GM18508 (cell line): ENCODE measurements at regions not wholly inside any gene's neighbourhood (a gene's known extent, or its start where the extent isn't known, plus 50 kb on each side); places are given as distances from the start of the nearest gene placed in this dataset.
A peak's percentile ranks its signal among the peaks of the same experiment; 100 is the strongest.

Experiments
- ATAC-seq: cut with Tn5 transposase; IDR thresholded peaks from one replicate; pipeline ENCODE4 v1.9.1; 2021; ENCODE audit warnings: moderate number of reproducible peaks; ENCODE audit not compliant: insufficient read depth, unreplicated experiment

DNA sequence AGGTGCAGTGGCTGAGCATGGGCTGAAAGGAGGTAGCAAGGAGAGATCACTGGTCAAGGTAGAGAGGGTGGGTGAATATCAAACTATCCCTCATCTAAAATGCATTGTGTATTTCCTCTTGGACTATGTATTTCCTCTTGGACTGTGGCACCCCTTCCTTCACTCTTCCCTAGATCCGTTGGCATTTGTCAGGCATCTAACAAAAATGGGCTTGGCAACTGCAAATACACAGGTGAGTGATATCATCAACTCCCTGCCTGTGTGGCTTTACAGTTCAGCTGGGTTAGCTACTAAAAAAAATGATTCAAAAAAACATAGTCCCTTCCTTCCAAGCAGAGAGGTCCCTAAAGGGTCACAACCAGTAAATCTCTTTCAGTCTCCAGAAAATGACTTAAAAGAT lies 142.8 kb upstream of the FUT8 start:
- ATAC-seq: no peak

DNA sequence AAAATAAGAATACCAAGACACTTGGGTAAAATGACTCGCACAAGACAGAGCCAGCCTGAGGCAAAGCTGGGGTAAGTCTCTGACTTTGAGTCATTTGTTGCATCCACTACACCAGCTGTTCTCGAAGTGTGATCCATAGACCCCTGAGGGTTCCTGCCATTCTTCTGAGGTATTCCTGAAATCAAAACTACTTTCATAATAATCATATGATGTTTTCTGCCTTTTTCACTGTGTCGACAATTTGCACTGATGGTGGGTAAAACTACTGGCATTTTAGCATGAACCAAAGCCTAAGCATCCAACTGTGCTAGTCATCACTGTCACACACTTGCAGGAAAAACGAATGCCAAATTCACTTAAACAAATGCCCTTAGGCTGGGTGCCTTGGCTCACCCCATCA lies 135.5 kb upstream of the FUT8 start:
- no peak for ATAC-seq

DNA sequence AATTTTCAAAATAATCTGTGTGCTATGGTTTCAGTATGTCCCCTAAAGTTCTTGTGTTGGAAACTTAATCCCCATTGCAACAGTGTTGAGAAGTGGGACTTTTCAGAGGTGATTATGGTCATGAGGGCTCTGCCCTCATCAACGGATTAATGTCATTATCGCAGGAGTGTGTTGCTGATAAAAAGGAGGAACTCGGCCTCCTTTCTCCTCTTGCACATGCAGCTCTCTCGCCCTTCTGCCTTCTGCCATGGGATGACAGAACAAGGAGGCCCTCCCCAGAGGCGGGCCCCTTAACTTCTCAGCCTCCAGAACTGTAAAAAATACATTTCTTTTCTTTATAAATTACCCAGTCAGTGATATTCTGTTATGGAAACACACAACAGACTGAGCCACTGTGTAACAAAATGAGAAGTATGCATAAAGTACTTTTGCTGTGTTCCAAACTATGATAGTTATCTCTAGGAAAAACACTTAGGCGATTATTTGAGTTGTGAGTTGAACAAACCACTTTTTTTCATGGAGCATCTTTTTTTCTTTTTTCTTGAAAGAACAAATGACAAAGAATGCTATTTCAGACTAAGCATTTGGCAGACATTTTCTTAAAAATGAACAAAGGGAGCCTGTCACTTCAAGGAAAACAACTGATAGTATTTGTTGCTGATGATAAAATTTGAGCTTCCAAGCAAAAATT lies 134.8 kb upstream of the FUT8 start:
- ATAC-seq: no peak

DNA sequence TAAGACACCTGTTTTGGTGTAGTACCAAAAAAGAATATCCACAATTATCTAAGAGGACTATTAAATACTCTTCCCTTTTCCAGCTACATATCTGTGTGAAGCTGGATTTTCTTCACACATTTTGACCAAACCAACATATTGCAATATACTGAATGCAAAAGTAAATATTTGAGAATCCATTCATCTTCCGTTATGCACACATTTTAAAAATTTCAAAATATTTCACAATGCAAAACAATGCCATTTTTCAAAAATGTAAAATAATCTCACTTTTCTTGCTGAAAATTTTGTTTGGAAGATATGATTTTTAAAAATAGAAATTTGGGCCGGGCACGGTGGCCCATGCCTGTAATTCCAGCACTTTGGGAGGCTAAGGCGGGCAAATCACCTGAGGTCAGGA lies 133.9 kb upstream of the FUT8 start:
- ATAC-seq: no peak

DNA sequence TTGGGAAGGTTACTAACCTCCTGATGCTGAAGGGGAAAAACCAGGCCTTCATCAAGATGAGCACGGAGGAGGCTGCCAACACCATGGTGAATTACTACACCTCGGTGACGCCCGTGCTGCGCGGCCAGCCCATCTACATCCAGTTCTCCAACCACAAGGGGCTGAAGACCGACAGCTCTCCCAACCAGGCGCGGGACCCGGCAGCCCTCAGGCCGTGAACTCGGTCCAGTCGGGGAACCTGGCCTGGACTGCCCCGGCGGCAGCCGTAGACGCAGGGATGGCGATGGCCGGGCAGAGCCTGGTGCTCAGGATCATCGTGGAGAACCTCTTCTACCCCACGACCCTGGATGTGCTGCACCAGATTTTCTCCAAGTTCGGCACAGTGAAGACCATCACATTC lies 133.0 kb upstream of the FUT8 start:
- no peak for ATAC-seq

DNA sequence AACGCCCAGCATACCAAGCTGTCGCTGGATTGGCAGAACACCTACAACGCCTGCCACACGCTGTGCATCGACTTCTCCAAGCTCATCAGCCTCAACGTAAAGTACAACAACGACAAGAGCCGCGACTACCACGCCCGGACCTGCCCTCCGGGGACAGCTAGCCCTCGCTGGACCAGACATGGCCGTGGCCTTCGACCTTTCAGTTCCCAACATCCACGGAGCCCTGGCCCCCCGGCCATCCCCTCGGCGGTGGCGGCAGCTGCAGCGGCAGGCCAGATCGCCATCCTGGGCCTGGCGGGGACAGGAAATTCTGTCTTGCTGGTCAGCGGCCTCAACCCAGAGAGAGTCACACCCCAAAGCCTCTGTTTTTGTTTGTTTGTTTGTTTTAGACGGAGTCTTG lies 132.6 kb upstream of the FUT8 start:
- ATAC-seq: no peak

DNA sequence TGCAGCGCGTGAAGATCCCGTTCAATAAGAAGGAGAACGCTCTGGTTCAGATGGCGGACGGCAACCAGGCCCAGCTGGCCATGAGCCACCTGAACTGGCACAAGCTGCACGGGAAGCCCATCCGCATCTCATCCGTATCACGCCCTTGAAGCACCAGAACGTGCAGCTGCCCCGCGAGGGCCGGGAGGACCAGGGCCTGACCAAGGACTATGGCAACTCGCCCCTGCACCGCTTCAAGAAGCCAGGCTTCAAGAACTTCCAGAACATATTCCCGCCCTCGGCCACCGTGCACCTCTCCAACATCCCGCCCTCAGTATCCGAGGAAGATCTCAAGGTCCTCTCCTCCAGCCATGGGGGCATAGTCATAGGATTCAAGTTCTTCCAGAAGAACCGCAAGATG lies 131.9 kb upstream of the FUT8 start:
- ATAC-seq: no peak

DNA sequence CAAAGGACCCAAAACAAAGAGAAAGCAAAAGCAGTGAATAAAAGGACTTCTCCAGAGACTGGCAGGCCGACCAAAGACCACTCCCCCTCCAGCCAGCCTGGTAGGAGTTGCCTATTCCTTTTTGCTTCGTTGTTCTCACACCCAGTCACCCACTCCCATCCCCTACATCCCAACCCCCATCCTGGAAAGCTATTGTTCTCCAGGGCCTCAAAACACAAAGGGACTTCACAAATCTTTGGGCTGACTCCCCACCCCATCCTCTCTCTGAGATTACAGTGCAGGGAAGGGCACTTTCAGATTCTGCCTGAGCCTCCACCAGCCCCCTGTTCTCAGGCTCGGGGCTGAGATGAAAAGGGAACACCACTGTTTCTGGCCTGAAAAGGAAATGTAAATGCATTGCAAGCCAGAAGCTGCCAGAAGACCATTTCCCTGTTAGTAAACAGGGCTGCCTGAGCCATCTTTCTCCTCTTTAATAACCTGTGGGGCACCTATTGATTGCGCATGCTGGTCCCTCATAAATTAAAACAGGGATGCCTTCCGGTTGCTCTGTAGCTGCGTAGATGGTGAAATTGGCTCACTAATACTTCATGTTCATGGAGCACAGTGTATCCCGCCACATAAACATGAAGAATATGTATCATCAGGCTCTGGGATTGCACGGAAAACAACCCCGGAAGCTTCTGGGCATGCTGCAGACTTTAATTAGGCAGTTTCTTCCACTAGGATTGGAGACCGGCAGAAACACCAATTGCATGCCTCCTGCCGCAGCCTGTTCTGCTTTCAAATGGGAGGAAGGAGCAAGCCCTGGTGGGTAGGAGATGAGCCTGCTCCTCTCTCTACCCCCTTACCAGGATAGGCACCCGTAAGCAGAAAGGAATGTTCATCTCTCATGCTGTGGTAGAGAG lies 130.3 kb upstream of the FUT8 start:
- no peak for ATAC-seq

DNA sequence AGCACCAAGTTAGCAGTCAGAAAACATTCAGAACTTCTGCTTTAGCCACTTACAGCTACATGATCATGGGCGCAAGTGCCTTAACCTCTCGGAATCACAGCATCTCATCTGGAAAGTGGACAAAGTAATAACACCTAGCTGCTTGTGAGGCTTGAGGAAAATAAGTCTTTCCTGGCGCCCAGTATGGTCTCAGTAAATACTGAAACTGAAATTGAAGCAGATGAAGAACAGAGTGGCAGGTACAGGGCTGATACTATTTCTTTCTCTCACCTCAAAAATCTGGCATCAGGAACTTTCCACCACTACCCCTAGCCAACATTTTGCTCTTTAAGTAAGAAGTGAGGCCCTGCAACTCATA lies 129.7 kb upstream of the FUT8 start:
- ATAC-seq: no peak

DNA sequence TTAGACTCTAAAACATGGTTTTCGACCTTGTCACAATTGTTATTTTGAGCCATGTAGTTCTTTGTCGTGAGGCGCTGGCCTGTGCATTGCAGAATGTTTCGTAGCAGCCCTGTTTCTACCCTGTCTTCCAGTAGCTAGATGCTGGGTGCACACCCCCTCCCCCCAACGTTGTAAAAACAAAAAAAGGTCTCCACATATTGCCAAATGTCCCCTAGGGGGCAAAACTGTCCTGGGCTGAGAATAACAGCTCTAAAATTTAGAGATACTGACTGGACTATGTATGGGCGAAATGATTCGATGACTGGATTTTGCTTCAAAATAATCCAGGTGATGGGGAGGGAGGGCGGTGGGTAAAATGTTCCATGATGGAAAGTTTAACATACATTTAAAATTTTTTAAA lies 126.1 kb upstream of the FUT8 start:
- ATAC-seq: no peak

DNA sequence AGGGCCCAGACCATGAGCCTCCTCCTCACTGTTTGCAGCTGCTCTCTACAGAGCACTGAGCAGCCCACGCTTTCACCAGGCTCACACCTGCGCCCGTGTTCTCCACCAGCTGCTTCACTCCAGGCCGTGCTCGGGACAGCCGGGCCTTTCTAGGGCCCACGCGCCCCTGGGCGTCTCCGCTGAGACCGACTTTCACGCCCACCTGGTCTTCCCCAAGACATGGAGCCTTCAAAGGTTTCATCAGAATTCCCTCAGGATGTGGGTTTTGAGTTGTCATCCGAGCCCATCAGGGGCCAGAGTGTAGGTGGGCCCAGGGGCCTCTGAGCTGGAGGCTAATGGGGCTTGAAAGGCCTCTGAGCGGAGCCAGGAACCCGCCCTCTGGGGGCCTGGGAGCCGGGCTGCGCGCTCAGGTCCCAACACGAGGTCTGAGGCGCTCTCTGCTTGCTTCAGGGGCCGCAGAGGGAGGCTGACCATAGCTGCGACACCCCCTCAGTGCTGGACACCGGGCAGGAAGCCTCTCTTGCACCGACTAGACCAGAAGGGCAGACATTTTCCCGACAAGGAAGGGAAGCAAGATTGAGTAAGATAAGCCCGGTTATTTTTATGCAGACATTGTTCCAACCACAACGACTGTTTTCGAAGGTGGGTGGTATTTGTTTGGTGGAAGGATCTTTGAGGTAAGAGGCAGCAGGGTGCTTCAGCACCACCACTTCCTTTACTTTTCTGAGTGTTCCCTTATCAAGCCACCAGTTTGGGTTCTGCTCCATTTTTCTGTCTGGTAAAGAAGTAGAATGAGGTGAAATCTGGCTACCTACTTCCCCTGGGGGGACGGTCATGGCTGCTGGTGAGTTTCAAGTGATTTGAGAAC lies 125.0 kb upstream of the FUT8 start:
- peak; percentile 41 for ATAC-seq

DNA sequence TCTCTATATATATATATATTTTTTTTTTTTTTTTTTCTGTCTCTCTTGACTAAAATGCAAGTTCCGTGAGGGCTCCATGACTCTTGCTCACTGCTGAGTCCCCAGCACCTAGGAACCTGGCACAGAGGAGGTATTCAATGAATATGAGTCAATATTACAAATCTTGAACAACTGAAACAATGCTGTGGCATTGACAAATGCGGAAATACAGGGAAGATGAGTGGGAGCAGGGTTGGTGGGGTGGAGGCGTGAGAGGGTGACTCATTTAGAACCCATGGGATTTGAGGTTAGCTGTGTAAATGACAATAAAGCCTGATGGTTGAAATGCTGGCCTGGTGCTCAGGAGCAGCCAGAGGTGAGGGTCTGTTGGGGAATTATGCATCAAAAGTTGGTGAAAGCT lies 121.7 kb upstream of the FUT8 start:
- no peak for ATAC-seq

DNA sequence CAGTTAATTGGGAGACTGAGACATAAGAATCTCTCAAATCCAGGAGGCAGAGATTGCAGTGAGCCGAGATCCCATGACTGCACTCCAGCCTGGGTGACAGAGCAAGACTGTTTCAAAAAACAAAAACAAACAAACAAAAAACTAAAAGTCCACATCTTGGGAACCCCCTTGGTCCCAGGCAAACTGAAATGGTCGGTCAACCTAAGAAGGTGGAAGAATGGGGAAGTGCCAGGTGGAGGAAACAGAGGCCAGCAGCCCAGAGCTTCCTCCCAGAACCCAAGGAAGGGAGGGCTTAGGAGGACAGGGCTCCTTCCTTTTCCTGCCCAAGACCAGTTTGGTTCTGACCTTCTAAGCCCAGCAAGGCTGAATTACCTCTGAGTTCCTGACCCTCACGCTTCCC lies 121.0 kb upstream of the FUT8 start:
- ATAC-seq: no peak

DNA sequence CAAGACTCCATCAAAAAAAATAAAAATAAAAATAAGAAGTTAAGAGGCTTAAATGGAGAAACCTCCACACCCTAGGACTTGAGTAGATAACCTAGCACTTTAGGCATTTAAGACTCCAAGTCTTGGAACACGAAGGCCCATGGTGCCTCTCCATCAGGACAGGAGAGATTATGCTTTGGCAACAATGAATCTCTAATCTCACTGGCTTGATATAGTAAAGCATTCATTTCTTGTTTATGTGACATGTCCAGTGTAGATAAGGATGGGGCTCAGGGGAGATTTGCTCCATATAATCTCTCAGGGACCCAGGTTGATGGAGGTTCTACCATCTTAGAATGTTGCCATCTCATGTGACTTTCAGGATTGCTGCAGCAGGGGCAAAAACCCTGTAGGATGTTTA lies 117.7 kb upstream of the FUT8 start:
- ATAC-seq: no peak

DNA sequence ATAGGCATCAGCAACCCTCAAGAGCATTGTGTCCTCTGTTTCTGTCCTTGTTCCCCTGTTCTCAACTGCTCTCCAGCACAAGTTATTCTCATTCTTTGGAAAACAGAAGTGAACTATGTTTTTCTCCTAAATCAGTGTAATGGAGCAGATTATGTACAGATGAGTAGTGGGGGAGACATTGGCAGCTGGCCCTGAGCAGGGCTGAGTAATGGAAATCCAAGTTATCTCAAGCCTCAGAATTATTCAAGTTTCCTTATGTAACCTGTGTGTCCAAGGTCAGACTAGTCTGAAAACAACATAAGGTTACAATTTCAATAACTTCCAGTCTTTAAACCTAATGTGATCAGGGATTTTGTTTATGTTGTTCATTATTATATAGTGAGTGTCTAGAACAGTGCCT lies 116.1 kb upstream of the FUT8 start:
- ATAC-seq: no peak

DNA sequence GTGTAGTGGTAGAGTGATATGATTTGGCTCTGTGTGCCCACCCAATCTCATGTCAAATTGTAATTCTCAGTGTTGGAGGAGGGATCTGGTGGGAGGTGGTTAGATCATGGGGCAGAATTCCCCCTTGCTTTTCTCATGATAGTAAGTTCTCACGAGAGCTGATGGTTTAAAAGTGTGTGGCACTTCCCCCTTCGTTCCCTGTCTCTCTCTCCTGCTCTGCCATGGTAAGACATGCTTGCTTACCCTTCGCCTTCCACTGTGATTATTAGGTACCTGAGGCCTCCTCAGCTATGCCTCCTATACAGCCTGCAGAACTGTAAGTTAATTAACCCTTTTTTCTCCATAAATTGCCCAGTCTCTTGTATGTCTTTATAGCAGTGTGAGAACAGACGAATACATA lies 115.7 kb upstream of the FUT8 start:
- no peak for ATAC-seq

DNA sequence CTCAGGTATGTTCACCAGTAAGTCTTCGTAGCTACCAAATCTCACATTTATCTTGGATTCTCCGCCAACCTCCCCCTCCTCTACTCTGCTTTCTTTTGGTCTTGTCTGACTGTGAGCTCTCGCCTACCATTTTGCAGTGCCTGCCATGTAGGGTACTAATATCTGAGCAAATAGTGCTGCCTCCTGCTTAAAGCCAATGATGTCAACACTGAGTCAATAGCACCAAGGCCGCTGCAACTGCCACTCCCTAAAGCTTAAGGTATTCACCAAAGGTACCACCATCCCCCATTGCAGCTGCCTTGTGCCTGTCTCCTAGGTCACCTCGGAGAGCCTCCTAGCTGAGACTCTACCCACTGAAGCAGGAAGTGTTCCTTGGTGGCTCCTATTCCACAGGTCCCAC lies 114.8 kb upstream of the FUT8 start:
- no peak for ATAC-seq

DNA sequence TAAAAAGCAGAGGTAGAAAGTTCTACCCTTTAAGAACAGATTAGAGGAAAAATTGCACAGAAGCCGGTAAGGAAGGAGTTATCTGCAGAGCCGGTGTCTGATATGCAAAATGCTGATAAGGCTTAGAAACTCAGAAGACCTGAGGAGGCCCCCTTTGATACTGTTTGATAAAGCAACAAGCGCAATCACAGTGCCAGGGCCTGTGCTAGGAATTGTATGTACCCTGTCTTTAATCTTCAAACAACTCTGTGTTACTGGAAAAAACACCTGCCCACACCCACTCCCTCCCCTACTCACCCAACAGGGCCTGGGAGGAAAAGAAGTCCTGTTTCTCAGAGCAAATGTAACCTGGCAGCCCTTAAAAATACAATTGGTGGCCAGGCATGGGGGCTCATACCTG lies 112.7 kb upstream of the FUT8 start:
- no peak for ATAC-seq

DNA sequence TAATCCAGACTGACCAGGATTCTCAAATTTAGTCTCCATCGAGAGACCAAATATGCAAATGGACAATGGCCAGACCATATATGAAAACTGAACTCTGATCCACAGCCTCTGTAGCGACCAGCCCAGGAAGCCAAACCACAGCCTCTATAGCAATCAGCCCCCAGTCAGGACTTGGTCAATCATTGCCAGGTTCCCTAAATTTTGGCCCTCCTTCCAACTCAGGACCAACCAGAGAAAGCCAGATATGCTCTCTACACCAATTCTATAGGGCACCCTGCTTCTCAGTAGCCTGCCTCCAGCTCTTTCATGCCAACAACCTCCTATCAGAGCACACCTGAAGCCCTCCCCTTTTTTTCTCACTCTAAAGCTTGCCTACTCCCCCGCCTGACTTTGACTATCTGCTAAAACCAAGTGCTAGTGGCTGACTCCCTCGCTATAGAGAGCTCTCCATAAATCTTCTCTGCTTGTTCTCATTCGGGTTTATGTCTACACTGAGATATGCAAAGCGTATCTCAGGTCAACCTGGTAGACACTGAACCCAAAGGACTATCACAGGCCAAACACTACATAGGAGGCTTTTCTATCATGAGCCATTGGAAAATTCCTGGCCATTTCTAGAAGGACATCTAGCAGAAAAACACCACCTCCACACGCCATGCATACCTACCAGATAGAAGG lies 110.5 kb upstream of the FUT8 start:
- no peak for ATAC-seq

DNA sequence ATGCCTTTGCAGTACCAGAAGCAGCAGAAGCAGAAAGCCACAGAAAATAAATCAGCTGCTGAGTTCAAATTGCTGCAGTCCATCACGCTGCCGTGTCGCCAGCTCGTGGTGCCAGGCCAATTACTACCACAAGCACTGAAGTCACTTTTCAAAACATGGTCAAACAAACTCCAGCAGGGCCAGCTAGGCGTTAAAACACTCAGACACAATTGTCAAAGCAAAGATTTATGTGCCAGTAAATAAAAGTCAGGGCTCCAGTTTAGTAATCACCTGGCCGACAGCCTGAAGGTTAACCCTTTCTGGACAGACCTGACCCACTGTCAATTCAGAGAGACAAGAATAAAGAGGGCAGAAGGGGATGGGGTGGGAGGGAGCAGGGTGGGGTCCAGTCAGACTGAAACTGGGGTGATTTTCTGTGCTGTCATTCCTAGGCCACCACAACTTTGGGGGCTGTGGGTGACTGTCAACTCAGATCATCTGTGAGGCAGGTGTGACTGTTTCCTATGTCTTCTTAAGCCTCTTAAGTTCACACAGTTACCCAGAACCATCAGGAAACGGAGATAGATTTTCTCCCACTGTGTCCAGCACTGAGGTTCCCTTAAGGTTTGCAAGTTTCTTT lies 109.8 kb upstream of the FUT8 start:
- ATAC-seq: peak; percentile 30
